Heart left ventricle (tissue), 16 donors: ENCODE measurements at regions not wholly inside any gene's neighbourhood (a gene's known extent, or its start where the extent isn't known, plus 50 kb on each side); places are given as distances from the start of the nearest gene placed in this dataset.

Experiments
- ATAC-seq, 4 donors: fragments of 200-7000 bp; cut with Tn5 transposase; one replicate each; pipeline ENCODE4 v1.9.1; 2020 to 2022; ENCODE audit warnings: moderate library complexity in 4 of 4, mild to moderate bottlenecking in 3 of 4, moderate number of reproducible peaks in 1 of 4
- DNase-seq, 5 donors: peaks; one replicate each; pipeline ENCODE4 v3.0.0-alpha.2; 2020
- H3K27ac ChIP-seq, 12 donors: fragments of 200-600 bp; sonication (generic) in 4 of 12; one replicate each; pipeline versions ENCODE4 v1.5.0 to v1.8.0; 2016 to 2022; ENCODE audit warnings: mild to moderate bottlenecking in 2 of 12
- H3K27me3 ChIP-seq, 9 donors: fragments of 200-600 bp; sonication (generic) in 2 of 9; one replicate each; pipeline versions ENCODE4 v1.5.1 to v1.8.0; 2016 to 2022; ENCODE audit warnings: mild to moderate bottlenecking in 3 of 9
- H3K36me3 ChIP-seq, 9 donors: fragments of 200-600 bp; sonication (generic) in 2 of 9; one replicate each; pipeline versions ENCODE4 v1.5.0 to v1.8.0; 2018 to 2022; ENCODE audit warnings: mild to moderate bottlenecking in 2 of 9
- H3K4me1 ChIP-seq, 12 donors: fragments of 200-600 bp; sonication (generic) in 4 of 12; one replicate each; pipeline versions ENCODE4 v1.5.0 to v1.8.0; 2016 to 2022; ENCODE audit warnings: mild to moderate bottlenecking in 3 of 12
- H3K4me3 ChIP-seq, 12 donors: fragments of 200-600 bp; sonication (generic) in 4 of 12; one replicate each; pipeline versions ENCODE4 v1.5.0 to v1.8.0; 2017 to 2022; ENCODE audit warnings: mild to moderate bottlenecking in 9 of 12, moderate library complexity in 4 of 12
- H3K9me3 ChIP-seq, 12 donors: fragments of 200-600 bp; sonication (generic) in 4 of 12; one replicate each; pipeline versions ENCODE4 v1.5.0 to v1.8.0; 2016 to 2022; ENCODE audit warnings: mild to moderate bottlenecking in 1 of 12
- CTCF ChIP-seq, 12 donors: fragments of 200-600 bp; sonication (generic) in 4 of 12; IDR thresholded peaks; one replicate each; pipeline versions ENCODE4 v1.5.0 to v1.8.0; 2018 to 2022; ENCODE audit warnings: antibody characterized with exemption in 12 of 12, mild to moderate bottlenecking in 5 of 12
- POLR2A ChIP-seq, 2 donors: fragments of 450-650 bp; IDR thresholded peaks; one replicate each; pipeline ENCODE4 v1.6.1; 2017; ENCODE audit warnings: antibody characterized with exemption in 2 of 2, mild to moderate bottlenecking in 2 of 2, moderate library complexity in 2 of 2
- WGBS, 4 donors: extraction: QIAGEN DNeasy Blood & Tissue Kit in 2 of 4; methylation state at CpG; one replicate each; pipeline versions ENCODE4 v1.1.5 to v1.1.7; 2013 to 2018; 5-methylcytosine and 5-hydroxymethylcytosine counted together
- intact Hi-C, 10 donors: fragments of 100-400 bp; cut with DNase I; formaldehyde crosslinking; loops; one replicate each; pipeline versions ENCODE4 v1.11.1 to v1.14.2; 2022
- donor health status: ischemic (EF 13 %, LVEDD 7.1; RV severe dilation, severe dysfunction).
- donor health status: healthy with polysubstance abuse.
- donor health status: DM: no; HTN: yes; CAD: no.
- donor health status: DM: no; HTN: no; CAD: no.
- donor health status: ischemic (EF 25% LVEDD 6.9; RV normal size, moderate dysfunction).
- donor health status: ischemic (EF 25% LVEDD 5.7; RV mildly dilated, moderate dysfunction).
- donor health status: healthy.
- donor health status: DM: yes; HTN: yes; CAD: no.
- donor health status: ischemic (EF 35%, LVEDD 5.7; RV mildly dilated, moderate dysfunction).
- donor health status: nonischemic (EF 11% LVEDD 7.7; RV severe dilation, severe dysfunction).
- donor health status: DM: yes; HTN: yes; CAD: no.
- donor health status: PGD.
- donor health status: ischemic (EF 29% LVEDD 5.4; RV normal size, mild dysfunction).
- donor health status: nonischemic (EF 23%, LVEDD 6.1; RV moderate dilation, normal function).

- 64 to 74% (median 74%) methylated on average over 2 of the region's 2 CpGs for WGBS, 4 donors
- intact Hi-C loops = no loop called here
- DNase-seq (no peak), ATAC-seq (no peak)
- H3K27me3 ChIP-seq = no peaks in the 10 kb centered on the region
- no peak overlapping the region for H3K4me3 ChIP-seq
- H3K27ac ChIP-seq = no peak overlapping the region
- peaks cover 0 to 7% (median 0%) of the 10 kb centered on the region in 12 donors for H3K4me1 ChIP-seq
- peaks cover 0 to 1% (median 0%) of the 10 kb centered on the region in 12 donors for H3K9me3 ChIP-seq
- H3K36me3 ChIP-seq = no peaks in the 10 kb centered on the region
- TF ChIP-seq CTCF (IDR thresholded peaks at IDR 0.05) (no peak), POLR2A (IDR thresholded peaks at IDR 0.05) (no peak)
Observed at GRCh38 chr6:15945593-15946159, 183.2 kb upstream of the MYLIP start.

GRCh38 chr6:15943423-15943822 is 185.5 kb upstream of the MYLIP start:
- Histone ChIP-seq H3K36me3 (no peaks in the 10 kb centered on the region), H3K4me3 (no peak overlapping the region), H3K4me1 (no peaks in the 10 kb centered on the region), H3K9me3 (peaks cover 0 to 7% (median 0%) of the 10 kb centered on the region in 12 donors), H3K27ac (no peak overlapping the region), H3K27me3 (no peaks in the 10 kb centered on the region)
- WGBS, 4 donors = 63 to 88% (median 81%) methylated on average over 3 to 4 of the region's 4 CpGs
- ATAC-seq (peak in 2 of 4 donors; percentile 33 to 37), DNase-seq (no peak)
- intact Hi-C loops = no loop called here
- no peak for TF ChIP-seq CTCF (IDR thresholded peaks at IDR 0.05)
- TF ChIP-seq POLR2A (IDR thresholded peaks at IDR 0.05) = no peak

- Histone ChIP-seq H3K27ac (no peak overlapping the region), H3K4me3 (no peak overlapping the region), H3K9me3 (peaks cover 0 to 13% (median 0%) of the 10 kb centered on the region in 12 donors), H3K4me1 (peaks cover 0 to 4% (median 0%) of the 10 kb centered on the region in 12 donors), H3K27me3 (no peaks in the 10 kb centered on the region), H3K36me3 (no peaks in the 10 kb centered on the region)
- ATAC-seq (no peak), DNase-seq (no peak)
- WGBS, 4 donors = 86 to 98% (median 92%) methylated on average over 2 of the region's 2 CpGs
- intact Hi-C loops = no loop called here
- TF ChIP-seq CTCF (IDR thresholded peaks at IDR 0.05) (no peak), POLR2A (IDR thresholded peaks at IDR 0.05) (no peak)
Observed at GRCh38 chr6:15941168-15941567, 187.7 kb upstream of the MYLIP start.

GRCh38 chr6:15938107-15938506 is 190.8 kb upstream of the MYLIP start:
- intact Hi-C loops = no loop called here
- no peaks in the 10 kb centered on the region for H3K36me3 ChIP-seq
- H3K4me3 ChIP-seq = no peak overlapping the region
- DNase-seq (no peak), ATAC-seq (no peak)
- peaks cover 0 to 13% (median 0%) of the 10 kb centered on the region in 12 donors for H3K9me3 ChIP-seq
- peaks cover 0 to 4% (median 0%) of the 10 kb centered on the region in 12 donors for H3K4me1 ChIP-seq
- TF ChIP-seq POLR2A (IDR thresholded peaks at IDR 0.05) (no peak), CTCF (IDR thresholded peaks at IDR 0.05) (no peak)
- H3K27me3 ChIP-seq = no peaks in the 10 kb centered on the region
- WGBS, 4 donors = 90 to 96% (median 92%) methylated on average over 3 of the region's 3 CpGs
- no peak overlapping the region for H3K27ac ChIP-seq
